ENCODE measurements at regions not wholly inside any gene's neighbourhood (a gene's known extent, or its start where the extent isn't known, plus 50 kb on each side); places are given as distances from the start of the nearest gene placed in this dataset.

- Mint-ChIP-seq H3K36me3 (ENCODE audit: insufficient read depth) (no peaks in the 10 kb centered on the region), H3K4me3 (no peak overlapping the region), H3K27me3 (no peaks in the 10 kb centered on the region), H3K9me3 (no peaks in the 10 kb centered on the region), H3K27ac (no peak overlapping the region), H3K4me1 (ENCODE audit: low read depth in 2 of 2) (peaks cover 0 to 2% of the 10 kb centered on the region in 2 donors)
- DNase-seq (no peak), ATAC-seq (replicated peaks) (no peak)
These were observed 115.3 kb upstream of the BCOR start for GRCh38 chrX:40213092-40213491.

GRCh38 chrX:40209951-40210617 is 112.3 kb upstream of the BCOR start:
- no peak overlapping the region for H3K4me3 Mint-ChIP-seq
- DNase-seq (no peak), ATAC-seq (replicated peaks) (no peak)
- H3K9me3 Mint-ChIP-seq = no peaks in the 10 kb centered on the region
- H3K27ac Mint-ChIP-seq = no peak overlapping the region
- H3K36me3 Mint-ChIP-seq (ENCODE audit: insufficient read depth) = no peaks in the 10 kb centered on the region
- H3K27me3 Mint-ChIP-seq = no peaks in the 10 kb centered on the region
- H3K4me1 Mint-ChIP-seq (ENCODE audit: low read depth in 2 of 2) = peaks cover 0 to 2% of the 10 kb centered on the region in 2 donors

GRCh38 chrX:40207626-40208025 is 109.9 kb upstream of the BCOR start:
- no peak for ATAC-seq (replicated peaks)
- H3K4me3 Mint-ChIP-seq = no peak overlapping the region

GRCh38 chrX:40205471-40205870 is 107.7 kb upstream of the BCOR start:
- Mint-ChIP-seq H3K27ac (no peak overlapping the region), H3K36me3 (ENCODE audit: insufficient read depth) (peaks cover 4% of the 10 kb centered on the region), H3K4me3 (no peak overlapping the region), H3K27me3 (no peaks in the 10 kb centered on the region), H3K9me3 (no peaks in the 10 kb centered on the region), H3K4me1 (ENCODE audit: low read depth in 2 of 2) (peaks cover 8 to 16% of the 10 kb centered on the region in 2 donors)
- DNase-seq (no peak), ATAC-seq (replicated peaks) (no peak)

More at GRCh38 chrX:40207626-40208025, 109.9 kb upstream of the BCOR start:
- Mint-ChIP-seq H3K9me3 (no peaks in the 10 kb centered on the region), H3K4me1 (ENCODE audit: low read depth in 2 of 2) (peaks cover 5 to 7% of the 10 kb centered on the region in 2 donors), H3K27ac (no peak overlapping the region), H3K27me3 (no peaks in the 10 kb centered on the region), H3K36me3 (ENCODE audit: insufficient read depth) (no peaks in the 10 kb centered on the region)
- no peak for DNase-seq

- Mint-ChIP-seq H3K27ac (peak overlapping the region; percentile 81 to 86), H3K27me3 (no peaks in the 10 kb centered on the region), H3K9me3 (no peaks in the 10 kb centered on the region), H3K36me3 (ENCODE audit: insufficient read depth) (peaks cover 4% of the 10 kb centered on the region), H3K4me3 (peak overlapping the region; percentile 56 to 65), H3K4me1 (ENCODE audit: low read depth in 2 of 2) (peaks cover 8 to 15% of the 10 kb centered on the region in 2 donors)
- ATAC-seq (replicated peaks) (peak; percentile 65), DNase-seq (peak; percentile 6 to 17 (median 10))
These were observed 104.7 kb upstream of the BCOR start for GRCh38 chrX:40202456-40202855.

GRCh38 chrX:40201329-40201885 is 103.6 kb upstream of the BCOR start:
- DNase-seq = peak; percentile 36 to 47 (median 39)
- Mint-ChIP-seq H3K9me3 (no peaks in the 10 kb centered on the region), H3K4me1 (ENCODE audit: low read depth in 2 of 2) (peaks cover 8 to 15% of the 10 kb centered on the region in 2 donors), H3K4me3 (peak overlapping the region in 1 of 2 donors; percentile 46), H3K36me3 (ENCODE audit: insufficient read depth) (peaks cover 4% of the 10 kb centered on the region), H3K27me3 (no peaks in the 10 kb centered on the region), H3K27ac (peak overlapping the region; percentile 84 to 85)
- peak; percentile 95 for ATAC-seq (replicated peaks)

GRCh38 chrX:40199704-40200103 is 101.9 kb upstream of the BCOR start:
- no peak for DNase-seq
- no peak overlapping the region for H3K4me3 Mint-ChIP-seq
- no peaks in the 10 kb centered on the region for H3K27me3 Mint-ChIP-seq
- H3K4me1 Mint-ChIP-seq (ENCODE audit: low read depth in 2 of 2) = peaks cover 8 to 15% of the 10 kb centered on the region in 2 donors
- ATAC-seq (replicated peaks) = no peak
- H3K9me3 Mint-ChIP-seq = no peaks in the 10 kb centered on the region
- H3K27ac Mint-ChIP-seq = no peak overlapping the region
- peaks cover 4% of the 10 kb centered on the region for H3K36me3 Mint-ChIP-seq (ENCODE audit: insufficient read depth)

- no peaks in the 10 kb centered on the region for H3K9me3 Mint-ChIP-seq
- no peaks in the 10 kb centered on the region for H3K27me3 Mint-ChIP-seq
- peaks cover 4% of the 10 kb centered on the region for H3K36me3 Mint-ChIP-seq (ENCODE audit: insufficient read depth)
- peaks cover 0 to 7% of the 10 kb centered on the region in 2 donors for H3K4me1 Mint-ChIP-seq (ENCODE audit: low read depth in 2 of 2)
- DNase-seq = no peak
- no peak for ATAC-seq (replicated peaks)
- H3K27ac Mint-ChIP-seq = no peak overlapping the region
- H3K4me3 Mint-ChIP-seq = no peak overlapping the region
These were observed 99.3 kb upstream of the BCOR start for GRCh38 chrX:40197071-40197470.

GRCh38 chrX:40195368-40195767 is 97.6 kb upstream of the BCOR start:
- Mint-ChIP-seq H3K9me3 (no peaks in the 10 kb centered on the region), H3K36me3 (ENCODE audit: insufficient read depth) (no peaks in the 10 kb centered on the region), H3K4me1 (ENCODE audit: low read depth in 2 of 2) (no peaks in the 10 kb centered on the region), H3K27me3 (no peaks in the 10 kb centered on the region), H3K27ac (peak overlapping the region in 1 of 2 donors; percentile 8), H3K4me3 (no peak overlapping the region)
- DNase-seq = no peak
- no peak for ATAC-seq (replicated peaks)

GRCh38 chrX:40192196-40192595 is 94.4 kb upstream of the BCOR start:
- Mint-ChIP-seq H3K27ac (no peak overlapping the region), H3K27me3 (no peaks in the 10 kb centered on the region), H3K9me3 (no peaks in the 10 kb centered on the region), H3K4me3 (no peak overlapping the region), H3K36me3 (ENCODE audit: insufficient read depth) (no peaks in the 10 kb centered on the region), H3K4me1 (ENCODE audit: low read depth in 2 of 2) (no peaks in the 10 kb centered on the region)
- ATAC-seq (replicated peaks) (no peak), DNase-seq (no peak)

GRCh38 chrX:40189637-40190036 is 91.9 kb upstream of the BCOR start:
- H3K36me3 Mint-ChIP-seq (ENCODE audit: insufficient read depth) = no peaks in the 10 kb centered on the region
- H3K9me3 Mint-ChIP-seq = peaks cover 0 to 4% of the 10 kb centered on the region in 2 donors
- H3K4me1 Mint-ChIP-seq (ENCODE audit: low read depth in 2 of 2) = no peaks in the 10 kb centered on the region
- no peaks in the 10 kb centered on the region for H3K27me3 Mint-ChIP-seq
- no peak overlapping the region for H3K4me3 Mint-ChIP-seq
- ATAC-seq (replicated peaks) (no peak), DNase-seq (no peak)
- no peak overlapping the region for H3K27ac Mint-ChIP-seq

GRCh38 chrX:40188573-40189417 is 91.0 kb upstream of the BCOR start:
- H3K36me3 Mint-ChIP-seq (ENCODE audit: insufficient read depth) = no peaks in the 10 kb centered on the region
- H3K9me3 Mint-ChIP-seq = peaks cover 0 to 4% of the 10 kb centered on the region in 2 donors
- no peaks in the 10 kb centered on the region for H3K27me3 Mint-ChIP-seq
- H3K27ac Mint-ChIP-seq = peak overlapping the region in 1 of 2 donors; percentile 3
- no peaks in the 10 kb centered on the region for H3K4me1 Mint-ChIP-seq (ENCODE audit: low read depth in 2 of 2)
- no peak overlapping the region for H3K4me3 Mint-ChIP-seq
- DNase-seq (no peak), ATAC-seq (replicated peaks) (no peak)

- H3K36me3 Mint-ChIP-seq (ENCODE audit: insufficient read depth) = peaks cover 3% of the 10 kb centered on the region
- DNase-seq = no peak
- no peaks in the 10 kb centered on the region for H3K4me1 Mint-ChIP-seq (ENCODE audit: low read depth in 2 of 2)
- H3K4me3 Mint-ChIP-seq = no peak overlapping the region
- no peak for ATAC-seq (replicated peaks)
- no peaks in the 10 kb centered on the region for H3K27me3 Mint-ChIP-seq
- peaks cover 0 to 4% of the 10 kb centered on the region in 2 donors for H3K9me3 Mint-ChIP-seq
- H3K27ac Mint-ChIP-seq = no peak overlapping the region
These were observed 87.2 kb upstream of the BCOR start for GRCh38 chrX:40184968-40185367.

All from effector memory CD8-positive, alpha-beta T cell (primary cell).